GM23338 (cell line): ENCODE measurements at regions not wholly inside any gene's neighbourhood (a gene's known extent, or its start where the extent isn't known, plus 50 kb on each side); places are given as distances from the start of the nearest gene placed in this dataset.

Experiments used
- ATAC-seq: fragments of 200-7000 bp; cut with Tn5 transposase; 3 replicates; pipeline ENCODE4 v1.9.1; 2020
- DNase-seq: peaks from one replicate; pipeline ENCODE4 v3.0.0-alpha.2; 2015; ENCODE audit warnings: low spot score
- H2AFZ ChIP-seq: fragments of 200-600 bp; sonication (generic); 2 replicates; pipeline ENCODE4 v1.8.0; 2016; ENCODE audit warnings: antibody characterized with exemption, mild to moderate bottlenecking, moderate library complexity
- H3F3A ChIP-seq: fragments of 200-600 bp; sonication (generic); replicated peaks from 2 replicates; pipeline ENCODE4 v1.8.0; 2017; ENCODE audit warnings: antibody characterized with exemption, mixed run types, low read depth
- H3K27ac ChIP-seq: fragments of 200-600 bp; sonication (generic); 2 replicates; pipeline ENCODE4 v1.6.1; 2016; ENCODE audit warnings: low read depth
- H3K27me3 ChIP-seq: fragments of 200-600 bp; sonication (generic); 2 replicates; pipeline ENCODE4 v1.8.0; 2016; ENCODE audit warnings: mild to moderate bottlenecking, mixed run types, moderate library complexity; ENCODE audit not compliant: insufficient read depth
- H3K36me3 ChIP-seq: fragments of 200-600 bp; sonication (generic); 2 replicates; pipeline ENCODE4 v1.8.0; 2016; ENCODE audit warnings: mild to moderate bottlenecking; ENCODE audit not compliant: insufficient read depth
- H3K4me1 ChIP-seq: fragments of 200-600 bp; sonication (generic); 2 replicates; pipeline ENCODE4 v1.8.0; 2016; ENCODE audit warnings: mild to moderate bottlenecking, moderate library complexity; ENCODE audit not compliant: insufficient read depth
- H3K4me2 ChIP-seq: fragments of 200-600 bp; sonication (generic); 2 replicates; pipeline ENCODE4 v1.7.1; 2017; ENCODE audit warnings: mixed run types
- H3K4me3 ChIP-seq: fragments of 200-600 bp; sonication (generic); 2 replicates; pipeline ENCODE4 v1.6.1; 2016; ENCODE audit warnings: mixed run types
- H3K79me2 ChIP-seq: fragments of 200-600 bp; sonication (generic); replicated peaks from 2 replicates; pipeline ENCODE4 v1.8.0; 2017; ENCODE audit warnings: mild to moderate bottlenecking; ENCODE audit not compliant: insufficient read depth
- H3K9me2 ChIP-seq: fragments of 200-600 bp; sonication (generic); 2 replicates; pipeline ENCODE4 v1.8.0; 2017; ENCODE audit not compliant: insufficient read depth
- H4K20me1 ChIP-seq: fragments of 200-600 bp; sonication (generic); replicated peaks from 2 replicates; pipeline ENCODE4 v1.8.0; 2017; ENCODE audit warnings: mild to moderate bottlenecking; ENCODE audit not compliant: insufficient read depth
- H3K27ac Mint-ChIP-seq: 2 replicates; pipeline ENCODE4 v1.8.0; 2020; ENCODE audit warnings: inconsistent platforms, mild to moderate bottlenecking, moderate library complexity, mixed read lengths
- H3K27me3 Mint-ChIP-seq: 3 replicates; pipeline ENCODE4 v1.8.0; 2022; ENCODE audit warnings: low read depth, mild to moderate bottlenecking, moderate library complexity, mixed read lengths, inconsistent platforms; ENCODE audit not compliant: insufficient read depth, poor library complexity
- H3K36me3 Mint-ChIP-seq: 3 replicates; pipeline ENCODE4 v1.8.0; 2021; ENCODE audit warnings: low read depth, mild to moderate bottlenecking, inconsistent platforms, moderate library complexity, mixed read lengths
- H3K4me1 Mint-ChIP-seq: 3 replicates; pipeline ENCODE4 v1.8.0; 2020; ENCODE audit warnings: mild to moderate bottlenecking, inconsistent platforms, mixed read lengths
- H3K4me3 Mint-ChIP-seq: 3 replicates; pipeline ENCODE4 v1.8.0; 2021; ENCODE audit warnings: moderate library complexity, mild to moderate bottlenecking, inconsistent platforms, mixed read lengths
- H3K9me3 Mint-ChIP-seq: 3 replicates; pipeline ENCODE4 v1.8.0; 2020; ENCODE audit warnings: moderate library complexity, mild to moderate bottlenecking, inconsistent platforms, mixed read lengths
- CREB1 ChIP-seq: fragments of 250-450 bp; sonication (Bioruptor Pico); IDR thresholded peaks from 2 replicates; pipeline ENCODE4 v1.5.0; 2020; ENCODE audit warnings: low read depth, mild to moderate bottlenecking, moderate library complexity
- CTCF ChIP-seq, 2 experiments: fragments of 200-600 bp in 1 of 2; sonication (generic) in 1 of 2; conservative IDR thresholded peaks; 2 replicates each; pipeline versions ENCODE4 v1.5.1 to v1.6.1; 2016 to 2017; ENCODE audit warnings: antibody characterized with exemption in 2 of 2, low read depth in 2 of 2, mild to moderate bottlenecking in 2 of 2, moderate library complexity in 1 of 2
- EZH2 ChIP-seq: fragments of 200-600 bp; sonication (generic); IDR thresholded peaks from one replicate; pipeline ENCODE4 v1.8.0; 2017; ENCODE audit warnings: antibody characterized with exemption, mild to moderate bottlenecking, low read depth; ENCODE audit not compliant: unreplicated experiment
- EZH2phosphoT487 ChIP-seq: fragments of 200-600 bp; sonication (generic); IDR thresholded peaks from one replicate; pipeline ENCODE4 v1.8.1; 2018; ENCODE audit warnings: antibody characterized with exemption; ENCODE audit not compliant: unreplicated experiment
- JUNB ChIP-seq: IDR thresholded peaks from one replicate; pipeline ENCODE4 v1.6.1; 2016; ENCODE audit warnings: antibody characterized with exemption; ENCODE audit not compliant: unreplicated experiment
- NANOG ChIP-seq: IDR thresholded peaks from 2 replicates; pipeline ENCODE4 v1.6.1; 2016; ENCODE audit warnings: antibody characterized with exemption, borderline replicate concordance
- POLR2AphosphoS5 ChIP-seq: IDR thresholded peaks from 2 replicates; pipeline ENCODE4 v1.6.1; 2016; ENCODE audit warnings: antibody characterized with exemption, low read depth
- STAT1 ChIP-seq: IDR thresholded peaks from one replicate; pipeline ENCODE4 v1.6.1; 2016; ENCODE audit warnings: antibody characterized with exemption; ENCODE audit not compliant: unreplicated experiment
- ZNF114 ChIP-seq: fragments of 250-450 bp; sonication (Bioruptor Pico); IDR thresholded peaks from 2 replicates; pipeline ENCODE4 v1.5.0; 2020; ENCODE audit warnings: mild to moderate bottlenecking, moderate library complexity
- ZNF331 ChIP-seq: fragments of 250-450 bp; sonication (Bioruptor Pico); IDR thresholded peaks from 2 replicates; pipeline ENCODE4 v1.5.0; 2020; ENCODE audit warnings: low read depth, mild to moderate bottlenecking, moderate library complexity
- TF ChIP-seq, protein P1 (sequence below): fragments of 250-450 bp; sonication (Bioruptor Pico); IDR thresholded peaks from 2 replicates; pipeline ENCODE4 v1.5.0; 2020; ENCODE audit warnings: mild to moderate bottlenecking, moderate library complexity
- TF ChIP-seq, protein P2 (sequence below): IDR thresholded peaks from 2 replicates; pipeline ENCODE4 v1.6.1; 2016; ENCODE audit warnings: antibody characterized with exemption
- TF ChIP-seq, protein P3 (sequence below): IDR thresholded peaks from one replicate; pipeline ENCODE4 v1.6.1; 2018; ENCODE audit warnings: antibody characterized with exemption; ENCODE audit not compliant: unreplicated experiment

- Histone ChIP-seq H3F3A (no peaks in the 10 kb centered on the region), H3K4me1 (peaks cover 12% of the 10 kb centered on the region; the same call in 1 of the 2 replicates), H3K4me3 (no peak overlapping the region), H2AFZ (no peak overlapping the region), H3K27ac (no peak overlapping the region), H4K20me1 (no peaks in the 10 kb centered on the region), H3K36me3 (no peaks in the 10 kb centered on the region), H3K4me2 (0 out of 2 replicates have a peak overlapping the region, but pooled peaks have one; percentile 2), H3K9me2 (peaks cover 5% of the 10 kb centered on the region; the same call in 1 of the 2 replicates), H3K79me2 (no peaks in the 10 kb centered on the region), H3K27me3 (no peaks in the 10 kb centered on the region)
- ATAC-seq (no peak), DNase-seq (no peak)
- Mint-ChIP-seq H3K36me3 (no peaks in the 10 kb centered on the region), H3K4me3 (no peak overlapping the region), H3K27ac (0 out of 2 replicates have a peak overlapping the region, but pooled peaks have one; percentile 29), H3K9me3 (no peaks in the 10 kb centered on the region), H3K4me1 (peaks cover 12% of the 10 kb centered on the region), H3K27me3 (no peaks in the 10 kb centered on the region)
- TF ChIP-seq CREB1 (CRISPR knock-in tag) (no peak), EZH2 (no peak), EZH2phosphoT487 (no peak), ZNF114 (CRISPR knock-in tag) (no peak), JUNB (no peak), CTCF (conservative IDR thresholded peaks at IDR 0.05; ENCODE audit: low read depth in 2 of 2) (no peak), NANOG (no peak), STAT1 (no peak), POLR2AphosphoS5 (no peak), ZNF331 (CRISPR knock-in tag) (no peak)
- TF ChIP-seq, protein P1, sequence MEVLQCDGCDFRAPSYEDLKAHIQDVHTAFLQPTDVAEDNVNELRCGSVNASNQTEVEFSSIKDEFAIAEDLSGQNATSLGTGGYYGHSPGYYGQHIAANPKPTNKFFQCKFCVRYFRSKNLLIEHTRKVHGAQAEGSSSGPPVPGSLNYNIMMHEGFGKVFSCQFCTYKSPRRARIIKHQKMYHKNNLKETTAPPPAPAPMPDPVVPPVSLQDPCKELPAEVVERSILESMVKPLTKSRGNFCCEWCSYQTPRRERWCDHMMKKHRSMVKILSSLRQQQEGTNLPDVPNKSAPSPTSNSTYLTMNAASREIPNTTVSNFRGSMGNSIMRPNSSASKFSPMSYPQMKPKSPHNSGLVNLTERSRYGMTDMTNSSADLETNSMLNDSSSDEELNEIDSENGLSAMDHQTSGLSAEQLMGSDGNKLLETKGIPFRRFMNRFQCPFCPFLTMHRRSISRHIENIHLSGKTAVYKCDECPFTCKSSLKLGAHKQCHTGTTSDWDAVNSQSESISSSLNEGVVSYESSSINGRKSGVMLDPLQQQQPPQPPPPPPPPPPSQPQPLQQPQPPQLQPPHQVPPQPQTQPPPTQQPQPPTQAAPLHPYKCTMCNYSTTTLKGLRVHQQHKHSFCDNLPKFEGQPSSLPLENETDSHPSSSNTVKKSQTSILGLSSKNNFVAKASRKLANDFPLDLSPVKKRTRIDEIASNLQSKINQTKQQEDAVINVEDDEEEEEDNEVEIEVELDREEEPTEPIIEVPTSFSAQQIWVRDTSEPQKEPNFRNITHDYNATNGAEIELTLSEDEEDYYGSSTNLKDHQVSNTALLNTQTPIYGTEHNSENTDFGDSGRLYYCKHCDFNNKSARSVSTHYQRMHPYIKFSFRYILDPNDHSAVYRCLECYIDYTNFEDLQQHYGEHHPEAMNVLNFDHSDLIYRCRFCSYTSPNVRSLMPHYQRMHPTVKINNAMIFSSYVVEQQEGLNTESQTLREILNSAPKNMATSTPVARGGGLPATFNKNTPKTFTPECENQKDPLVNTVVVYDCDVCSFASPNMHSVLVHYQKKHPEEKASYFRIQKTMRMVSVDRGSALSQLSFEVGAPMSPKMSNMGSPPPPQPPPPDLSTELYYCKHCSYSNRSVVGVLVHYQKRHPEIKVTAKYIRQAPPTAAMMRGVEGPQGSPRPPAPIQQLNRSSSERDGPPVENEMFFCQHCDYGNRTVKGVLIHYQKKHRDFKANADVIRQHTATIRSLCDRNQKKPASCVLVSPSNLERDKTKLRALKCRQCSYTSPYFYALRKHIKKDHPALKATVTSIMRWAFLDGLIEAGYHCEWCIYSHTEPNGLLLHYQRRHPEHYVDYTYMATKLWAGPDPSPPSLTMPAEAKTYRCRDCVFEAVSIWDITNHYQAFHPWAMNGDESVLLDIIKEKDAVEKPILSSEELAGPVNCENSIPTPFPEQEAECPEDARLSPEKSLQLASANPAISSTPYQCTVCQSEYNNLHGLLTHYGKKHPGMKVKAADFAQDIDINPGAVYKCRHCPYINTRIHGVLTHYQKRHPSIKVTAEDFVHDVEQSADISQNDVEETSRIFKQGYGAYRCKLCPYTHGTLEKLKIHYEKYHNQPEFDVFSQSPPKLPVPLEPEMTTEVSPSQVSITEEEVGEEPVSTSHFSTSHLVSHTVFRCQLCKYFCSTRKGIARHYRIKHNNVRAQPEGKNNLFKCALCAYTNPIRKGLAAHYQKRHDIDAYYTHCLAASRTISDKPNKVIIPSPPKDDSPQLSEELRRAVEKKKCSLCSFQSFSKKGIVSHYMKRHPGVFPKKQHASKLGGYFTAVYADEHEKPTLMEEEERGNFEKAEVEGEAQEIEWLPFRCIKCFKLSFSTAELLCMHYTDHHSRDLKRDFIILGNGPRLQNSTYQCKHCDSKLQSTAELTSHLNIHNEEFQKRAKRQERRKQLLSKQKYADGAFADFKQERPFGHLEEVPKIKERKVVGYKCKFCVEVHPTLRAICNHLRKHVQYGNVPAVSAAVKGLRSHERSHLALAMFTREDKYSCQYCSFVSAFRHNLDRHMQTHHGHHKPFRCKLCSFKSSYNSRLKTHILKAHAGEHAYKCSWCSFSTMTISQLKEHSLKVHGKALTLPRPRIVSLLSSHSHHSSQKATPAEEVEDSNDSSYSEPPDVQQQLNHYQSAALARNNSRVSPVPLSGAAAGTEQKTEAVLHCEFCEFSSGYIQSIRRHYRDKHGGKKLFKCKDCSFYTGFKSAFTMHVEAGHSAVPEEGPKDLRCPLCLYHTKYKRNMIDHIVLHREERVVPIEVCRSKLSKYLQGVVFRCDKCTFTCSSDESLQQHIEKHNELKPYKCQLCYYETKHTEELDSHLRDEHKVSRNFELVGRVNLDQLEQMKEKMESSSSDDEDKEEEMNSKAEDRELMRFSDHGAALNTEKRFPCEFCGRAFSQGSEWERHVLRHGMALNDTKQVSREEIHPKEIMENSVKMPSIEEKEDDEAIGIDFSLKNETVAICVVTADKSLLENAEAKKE = no peak
- TF ChIP-seq, protein P2, sequence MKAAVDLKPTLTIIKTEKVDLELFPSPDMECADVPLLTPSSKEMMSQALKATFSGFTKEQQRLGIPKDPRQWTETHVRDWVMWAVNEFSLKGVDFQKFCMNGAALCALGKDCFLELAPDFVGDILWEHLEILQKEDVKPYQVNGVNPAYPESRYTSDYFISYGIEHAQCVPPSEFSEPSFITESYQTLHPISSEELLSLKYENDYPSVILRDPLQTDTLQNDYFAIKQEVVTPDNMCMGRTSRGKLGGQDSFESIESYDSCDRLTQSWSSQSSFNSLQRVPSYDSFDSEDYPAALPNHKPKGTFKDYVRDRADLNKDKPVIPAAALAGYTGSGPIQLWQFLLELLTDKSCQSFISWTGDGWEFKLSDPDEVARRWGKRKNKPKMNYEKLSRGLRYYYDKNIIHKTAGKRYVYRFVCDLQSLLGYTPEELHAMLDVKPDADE = no peak
- TF ChIP-seq, protein P3, sequence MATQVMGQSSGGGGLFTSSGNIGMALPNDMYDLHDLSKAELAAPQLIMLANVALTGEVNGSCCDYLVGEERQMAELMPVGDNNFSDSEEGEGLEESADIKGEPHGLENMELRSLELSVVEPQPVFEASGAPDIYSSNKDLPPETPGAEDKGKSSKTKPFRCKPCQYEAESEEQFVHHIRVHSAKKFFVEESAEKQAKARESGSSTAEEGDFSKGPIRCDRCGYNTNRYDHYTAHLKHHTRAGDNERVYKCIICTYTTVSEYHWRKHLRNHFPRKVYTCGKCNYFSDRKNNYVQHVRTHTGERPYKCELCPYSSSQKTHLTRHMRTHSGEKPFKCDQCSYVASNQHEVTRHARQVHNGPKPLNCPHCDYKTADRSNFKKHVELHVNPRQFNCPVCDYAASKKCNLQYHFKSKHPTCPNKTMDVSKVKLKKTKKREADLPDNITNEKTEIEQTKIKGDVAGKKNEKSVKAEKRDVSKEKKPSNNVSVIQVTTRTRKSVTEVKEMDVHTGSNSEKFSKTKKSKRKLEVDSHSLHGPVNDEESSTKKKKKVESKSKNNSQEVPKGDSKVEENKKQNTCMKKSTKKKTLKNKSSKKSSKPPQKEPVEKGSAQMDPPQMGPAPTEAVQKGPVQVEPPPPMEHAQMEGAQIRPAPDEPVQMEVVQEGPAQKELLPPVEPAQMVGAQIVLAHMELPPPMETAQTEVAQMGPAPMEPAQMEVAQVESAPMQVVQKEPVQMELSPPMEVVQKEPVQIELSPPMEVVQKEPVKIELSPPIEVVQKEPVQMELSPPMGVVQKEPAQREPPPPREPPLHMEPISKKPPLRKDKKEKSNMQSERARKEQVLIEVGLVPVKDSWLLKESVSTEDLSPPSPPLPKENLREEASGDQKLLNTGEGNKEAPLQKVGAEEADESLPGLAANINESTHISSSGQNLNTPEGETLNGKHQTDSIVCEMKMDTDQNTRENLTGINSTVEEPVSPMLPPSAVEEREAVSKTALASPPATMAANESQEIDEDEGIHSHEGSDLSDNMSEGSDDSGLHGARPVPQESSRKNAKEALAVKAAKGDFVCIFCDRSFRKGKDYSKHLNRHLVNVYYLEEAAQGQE = no peak
Observed at GRCh38 chr2:181817509-181817908, 74.0 kb upstream of the ITPRID2 start.
